RWPE1 (cell line): ENCODE measurements at regions not wholly inside any gene's neighbourhood (a gene's known extent, or its start where the extent isn't known, plus 50 kb on each side); places are given as distances from the start of the nearest gene placed in this dataset.

Experiments used
- CTCF ChIA-PET: fragments of 350-600 bp; sonication (Branson Sonifier 250); formaldehyde crosslinking; extraction: SDS; loops from one replicate; lab custom pipeline; 2021; lab: Yijun Ruan, JAX
- POLR2A ChIA-PET: fragments of 400-600 bp; formaldehyde crosslinking; extraction: SDS; loops from one replicate; lab custom pipeline; 2020; ENCODE audit warnings: antibody characterized with exemption; ENCODE audit not compliant: low non-redundant PET; lab: Yijun Ruan, JAX
- DNase-seq: peaks from one replicate; pipeline ENCODE4 v3.0.0; 2012; ENCODE audit warnings: low spot score
- H3K27ac ChIP-seq: fragments of 450-650 bp; 2 replicates; pipeline ENCODE4 v1.5.1; 2017
- TF ChIP-seq, protein P1 (sequence below): fragments of 450-650 bp; conservative IDR thresholded peaks from 2 replicates; pipeline ENCODE4 v1.5.1; 2017; ENCODE audit warnings: low read depth, mild to moderate bottlenecking

DNA sequence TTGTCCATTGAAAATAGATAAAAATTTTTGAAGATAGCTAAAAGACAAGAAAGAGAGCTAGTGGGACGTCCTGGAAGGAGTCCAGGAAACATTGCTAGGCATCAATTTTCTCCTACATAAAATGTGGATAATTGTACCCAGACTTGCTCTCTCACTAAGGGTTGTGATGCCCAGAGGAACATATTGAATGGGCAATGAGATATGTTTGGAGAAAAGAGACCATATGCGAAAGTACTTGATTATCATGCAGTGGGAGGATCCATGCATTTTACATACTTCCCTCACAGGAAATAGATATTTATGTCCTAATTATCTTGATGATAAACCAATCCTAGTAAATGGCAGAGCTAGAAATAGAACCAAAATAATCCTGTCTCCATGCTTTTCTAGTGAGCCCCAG lies 108.4 kb upstream of the TNR start:
- ChIA-PET POLR2A (no interaction called here), CTCF (no interaction called here)
- TF ChIP-seq, protein P1, sequence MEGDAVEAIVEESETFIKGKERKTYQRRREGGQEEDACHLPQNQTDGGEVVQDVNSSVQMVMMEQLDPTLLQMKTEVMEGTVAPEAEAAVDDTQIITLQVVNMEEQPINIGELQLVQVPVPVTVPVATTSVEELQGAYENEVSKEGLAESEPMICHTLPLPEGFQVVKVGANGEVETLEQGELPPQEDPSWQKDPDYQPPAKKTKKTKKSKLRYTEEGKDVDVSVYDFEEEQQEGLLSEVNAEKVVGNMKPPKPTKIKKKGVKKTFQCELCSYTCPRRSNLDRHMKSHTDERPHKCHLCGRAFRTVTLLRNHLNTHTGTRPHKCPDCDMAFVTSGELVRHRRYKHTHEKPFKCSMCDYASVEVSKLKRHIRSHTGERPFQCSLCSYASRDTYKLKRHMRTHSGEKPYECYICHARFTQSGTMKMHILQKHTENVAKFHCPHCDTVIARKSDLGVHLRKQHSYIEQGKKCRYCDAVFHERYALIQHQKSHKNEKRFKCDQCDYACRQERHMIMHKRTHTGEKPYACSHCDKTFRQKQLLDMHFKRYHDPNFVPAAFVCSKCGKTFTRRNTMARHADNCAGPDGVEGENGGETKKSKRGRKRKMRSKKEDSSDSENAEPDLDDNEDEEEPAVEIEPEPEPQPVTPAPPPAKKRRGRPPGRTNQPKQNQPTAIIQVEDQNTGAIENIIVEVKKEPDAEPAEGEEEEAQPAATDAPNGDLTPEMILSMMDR, result no peak
- no peak for DNase-seq
- H3K27ac ChIP-seq, result no peak overlapping the region

DNA sequence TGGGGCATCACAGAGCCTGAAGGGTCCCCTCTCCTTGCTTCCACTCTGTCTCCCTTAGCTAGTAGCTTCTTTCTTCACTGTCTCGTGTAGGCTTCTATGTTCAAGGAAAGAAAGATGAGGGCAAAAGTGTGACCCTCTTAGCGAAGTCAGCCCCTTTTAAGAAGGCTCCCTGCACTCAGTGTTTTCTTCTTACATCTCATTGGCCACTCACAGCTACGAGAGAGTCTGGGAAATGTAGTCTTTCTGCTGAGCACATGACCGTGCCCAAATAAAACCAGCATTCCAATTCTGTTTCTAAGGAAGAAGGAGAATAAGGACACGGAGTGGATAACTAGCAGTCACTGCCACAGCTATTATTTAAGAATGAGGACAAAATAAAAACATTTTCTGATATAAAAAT lies 104.9 kb upstream of the TNR start:
- H3K27ac ChIP-seq, result no peak overlapping the region
- ChIA-PET POLR2A (no interaction called here), CTCF (interaction anchor here (0.7 kb wide), 1 partner anchor 30 kb away, joined by 3 read pairs; no protein-coding TSS in a partner anchor)
- no peak for DNase-seq
- TF ChIP-seq, protein P1, result no peak

DNA sequence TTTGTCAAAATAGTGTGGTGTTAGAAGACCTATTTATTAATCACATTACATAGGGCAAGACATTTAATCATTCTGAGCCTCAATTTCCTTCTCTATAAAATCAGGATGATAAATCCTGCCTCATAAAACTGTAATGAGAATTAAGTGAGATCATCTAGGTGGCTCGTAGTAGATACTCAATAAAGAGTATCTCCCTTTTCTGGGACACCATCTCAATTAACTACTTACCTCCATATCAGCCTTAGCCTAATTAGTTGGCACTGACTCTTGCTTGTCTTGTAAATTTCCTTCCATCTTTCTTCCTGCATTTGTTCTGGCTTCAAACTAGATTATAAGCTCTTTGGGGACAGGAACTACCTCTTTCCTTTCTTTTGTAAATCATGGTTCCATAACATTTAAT lies 102.6 kb upstream of the TNR start:
- CTCF ChIA-PET, result no interaction called here
- POLR2A ChIA-PET, result no interaction called here
- TF ChIP-seq, protein P1, result no peak
- no peak overlapping the region for H3K27ac ChIP-seq
- DNase-seq, result no peak

DNA sequence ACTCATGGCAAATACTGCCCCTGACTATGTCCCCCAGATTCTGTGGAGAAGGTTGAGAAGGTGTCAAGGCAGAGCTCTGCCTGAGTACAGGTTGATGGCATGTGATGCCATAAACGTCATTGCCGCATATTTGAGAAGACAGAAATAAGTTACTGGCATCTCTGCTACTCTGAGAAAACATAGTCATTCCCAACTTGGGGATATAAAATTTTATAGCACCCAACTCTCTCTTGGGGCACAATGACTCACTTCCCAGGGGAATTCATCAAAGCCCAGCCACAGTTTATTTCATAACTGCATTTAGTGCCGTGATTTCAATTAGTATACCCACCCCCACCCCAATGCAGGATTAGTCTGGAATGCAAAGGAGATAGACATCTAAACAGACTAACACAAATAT lies 101.9 kb upstream of the TNR start:
- TF ChIP-seq, protein P1, result no peak
- H3K27ac ChIP-seq, result no peak overlapping the region
- ChIA-PET CTCF (no interaction called here), POLR2A (no interaction called here)
- DNase-seq, result no peak

DNA sequence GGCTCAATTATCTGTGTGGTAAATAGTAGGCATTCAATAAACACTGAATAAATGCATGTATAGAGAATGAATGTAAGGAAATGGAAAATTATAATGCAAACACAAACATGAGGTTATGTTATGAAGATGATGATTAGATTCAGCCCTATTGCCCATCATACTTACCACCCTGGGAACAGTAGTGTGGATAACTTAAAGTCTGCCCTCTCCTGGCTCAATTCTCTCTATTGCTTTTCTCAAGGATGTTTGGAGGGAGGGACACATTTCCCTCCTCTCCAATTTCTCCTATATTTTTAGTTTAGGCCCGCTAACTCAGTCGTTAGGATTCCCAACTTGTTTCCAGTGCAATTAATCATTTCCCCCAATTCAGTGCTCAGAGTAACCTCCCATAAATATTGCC lies 101.5 kb upstream of the TNR start:
- ChIA-PET CTCF (no interaction called here), POLR2A (no interaction called here)
- TF ChIP-seq, protein P1, result no peak
- H3K27ac ChIP-seq, result no peak overlapping the region
- DNase-seq, result no peak

DNA sequence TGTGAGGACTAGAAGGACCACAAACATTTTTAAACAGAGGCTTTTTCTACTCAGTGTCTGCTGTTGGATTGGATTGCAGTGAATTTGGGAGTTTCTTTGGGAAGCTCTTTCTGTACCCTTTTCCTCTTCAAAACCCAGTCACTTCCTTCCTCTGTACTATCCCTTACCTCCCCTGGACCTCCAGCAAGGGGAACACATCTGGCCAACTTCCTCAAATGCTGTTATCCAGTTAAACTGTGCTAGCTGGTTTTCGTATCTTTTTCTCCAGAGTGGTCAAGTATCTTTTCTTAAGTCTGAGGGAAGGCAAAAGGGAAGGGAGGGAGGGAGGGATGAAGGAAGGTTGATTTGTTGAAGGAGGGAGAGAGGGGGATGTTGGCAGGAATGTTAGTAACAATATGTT lies 99.2 kb upstream of the TNR start:
- CTCF ChIA-PET, result no interaction called here
- POLR2A ChIA-PET, result no interaction called here
- H3K27ac ChIP-seq, result no peak overlapping the region
- TF ChIP-seq, protein P1, result no peak
- DNase-seq, result no peak

DNA sequence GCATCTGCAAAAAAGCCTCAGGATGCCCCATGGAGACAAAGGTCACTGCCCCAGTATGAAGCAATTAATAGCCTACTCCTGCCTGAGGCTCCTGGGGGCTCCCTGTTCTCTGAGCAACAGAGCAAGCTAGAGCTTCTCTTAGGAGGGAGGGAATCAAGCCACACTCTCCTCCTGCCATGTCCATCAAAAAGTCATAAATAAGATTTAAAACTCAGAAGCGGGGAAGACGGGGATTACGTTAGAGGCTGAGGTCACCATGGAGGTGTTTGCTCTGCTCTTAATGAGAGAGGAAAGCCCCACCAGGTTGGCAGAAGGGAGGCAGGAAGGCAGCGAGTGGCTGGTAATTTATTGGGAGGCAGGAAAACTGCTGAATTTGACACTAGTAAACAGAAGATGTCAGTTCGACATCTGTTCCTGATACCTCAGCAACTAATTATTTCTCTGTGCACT lies 98.4 kb upstream of the TNR start:
- CTCF ChIA-PET, result no interaction called here
- no peak overlapping the region for H3K27ac ChIP-seq
- TF ChIP-seq, protein P1, result no peak
- POLR2A ChIA-PET, result no interaction called here
- no peak for DNase-seq
